ENCODE measurements at regions not wholly inside any gene's neighbourhood (a gene's known extent, or its start where the extent isn't known, plus 50 kb on each side); places are given as distances from the start of the nearest gene placed in this dataset.

DNA sequence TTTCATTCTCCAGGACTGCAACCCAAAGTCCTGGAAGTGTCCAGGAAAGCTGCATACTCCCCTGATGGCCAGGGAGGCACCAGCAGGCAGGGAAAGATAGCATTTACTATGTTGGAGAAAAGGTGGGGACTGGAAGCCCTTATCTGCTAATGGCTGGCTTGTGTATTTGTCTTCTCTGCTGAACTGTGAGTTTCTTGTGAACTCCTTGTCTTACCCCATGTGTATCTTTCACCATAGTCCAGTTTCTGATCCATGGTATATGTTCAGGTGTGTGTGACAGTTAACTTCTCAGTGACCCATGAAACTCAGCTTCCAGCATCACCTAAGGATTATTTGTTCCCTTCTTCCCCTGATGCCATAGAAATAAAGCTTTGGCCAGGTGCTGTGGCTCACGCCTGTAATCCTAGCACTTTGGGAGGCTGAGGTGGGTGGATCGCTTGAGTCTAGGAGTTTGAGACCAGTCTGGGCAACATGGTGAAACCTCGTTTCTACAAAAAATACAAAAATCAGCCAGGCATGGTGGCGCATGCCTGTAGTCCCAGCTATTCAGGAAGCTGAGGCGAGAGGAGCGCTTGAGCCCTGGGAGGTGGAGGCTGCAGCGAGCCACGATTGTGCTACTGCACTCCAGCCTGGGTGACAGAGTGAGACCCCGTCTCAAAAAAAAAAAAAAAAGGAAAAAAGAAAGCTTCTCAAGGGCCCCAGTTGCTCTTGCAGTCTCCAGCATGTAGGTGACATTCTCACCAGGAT, 112.8 kb upstream of the MAP4K3 start:
- no peaks in the 10 kb centered on the region for H3K27me3 ChIP-seq
- peaks cover 0 to 8% (median 0%) of the 10 kb centered on the region in 3 donors for H3K9me3 ChIP-seq
- no peaks in the 10 kb centered on the region for H3K36me3 ChIP-seq
- TF ChIP-seq, protein P1, sequence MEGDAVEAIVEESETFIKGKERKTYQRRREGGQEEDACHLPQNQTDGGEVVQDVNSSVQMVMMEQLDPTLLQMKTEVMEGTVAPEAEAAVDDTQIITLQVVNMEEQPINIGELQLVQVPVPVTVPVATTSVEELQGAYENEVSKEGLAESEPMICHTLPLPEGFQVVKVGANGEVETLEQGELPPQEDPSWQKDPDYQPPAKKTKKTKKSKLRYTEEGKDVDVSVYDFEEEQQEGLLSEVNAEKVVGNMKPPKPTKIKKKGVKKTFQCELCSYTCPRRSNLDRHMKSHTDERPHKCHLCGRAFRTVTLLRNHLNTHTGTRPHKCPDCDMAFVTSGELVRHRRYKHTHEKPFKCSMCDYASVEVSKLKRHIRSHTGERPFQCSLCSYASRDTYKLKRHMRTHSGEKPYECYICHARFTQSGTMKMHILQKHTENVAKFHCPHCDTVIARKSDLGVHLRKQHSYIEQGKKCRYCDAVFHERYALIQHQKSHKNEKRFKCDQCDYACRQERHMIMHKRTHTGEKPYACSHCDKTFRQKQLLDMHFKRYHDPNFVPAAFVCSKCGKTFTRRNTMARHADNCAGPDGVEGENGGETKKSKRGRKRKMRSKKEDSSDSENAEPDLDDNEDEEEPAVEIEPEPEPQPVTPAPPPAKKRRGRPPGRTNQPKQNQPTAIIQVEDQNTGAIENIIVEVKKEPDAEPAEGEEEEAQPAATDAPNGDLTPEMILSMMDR (IDR thresholded peaks at IDR 0.05), result no peak
- DNase-seq, result no peak
- H3K27ac ChIP-seq, result no peak overlapping the region
- H3K4me1 ChIP-seq, result no peaks in the 10 kb centered on the region
- intact Hi-C loops (cut with DNase I; ENCODE audit: low total_unique reads), result no loop called here
- H3K4me3 ChIP-seq, result no peak overlapping the region

GRCh38 chr2:39550701-39551285, 113.7 kb upstream of the MAP4K3 start:
- Histone ChIP-seq H3K27ac (no peak overlapping the region), H3K4me1 (no peaks in the 10 kb centered on the region), H3K36me3 (no peaks in the 10 kb centered on the region), H3K4me3 (no peak overlapping the region), H3K27me3 (no peaks in the 10 kb centered on the region), H3K9me3 (peaks cover 0 to 8% (median 0%) of the 10 kb centered on the region in 3 donors)
- DNase-seq, result no peak
- TF ChIP-seq, protein P1 (IDR thresholded peaks at IDR 0.05), result no peak
- intact Hi-C loops (cut with DNase I; ENCODE audit: low total_unique reads), result no loop called here

DNA sequence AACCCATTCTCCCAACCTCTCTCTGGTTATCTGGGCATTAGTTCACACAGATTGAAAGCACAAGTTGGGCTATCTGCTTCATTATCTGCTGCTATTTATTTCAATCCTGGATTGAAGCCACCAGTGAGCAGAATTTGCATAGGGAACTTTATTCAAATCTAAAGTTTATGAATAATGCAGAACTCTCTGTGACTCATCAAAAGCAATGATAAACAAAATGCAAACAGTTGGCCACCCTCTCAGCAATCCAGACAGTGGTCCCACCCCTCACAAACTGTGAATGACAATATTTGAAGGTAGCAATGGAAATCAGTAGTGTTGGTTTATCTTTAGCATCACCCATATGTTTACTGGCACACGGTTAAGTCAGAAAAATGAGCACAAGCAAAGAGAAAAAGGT, 106.8 kb upstream of the TMEM178A start:
- Histone ChIP-seq H3K4me1 (no peaks in the 10 kb centered on the region), H3K27ac (no peak overlapping the region), H3K4me3 (no peak overlapping the region), H3K36me3 (peaks cover 0 to 7% (median 0%) of the 10 kb centered on the region in 3 donors), H3K9me3 (peaks cover 0 to 16% (median 11%) of the 10 kb centered on the region in 3 donors), H3K27me3 (no peaks in the 10 kb centered on the region)
- no peak for DNase-seq
- intact Hi-C loops (cut with DNase I; ENCODE audit: low total_unique reads), result no loop called here
- TF ChIP-seq, protein P1 (IDR thresholded peaks at IDR 0.05), result no peak

- TF ChIP-seq, protein P1 (IDR thresholded peaks at IDR 0.05), result no peak
- Histone ChIP-seq H3K4me3 (no peak overlapping the region), H3K36me3 (peaks cover 0 to 7% (median 0%) of the 10 kb centered on the region in 3 donors), H3K9me3 (peaks cover 0 to 16% (median 15%) of the 10 kb centered on the region in 3 donors), H3K4me1 (peaks cover 0 to 24% (median 13%) of the 10 kb centered on the region in 4 donors), H3K27me3 (no peaks in the 10 kb centered on the region), H3K27ac (no peak overlapping the region)
- intact Hi-C loops (cut with DNase I; ENCODE audit: low total_unique reads), result no loop called here
- no peak for DNase-seq
Observed at GRCh38 chr2:39563572-39563971, 102.1 kb upstream of the TMEM178A start.

GRCh38 chr2:39567507-39567906, 98.2 kb upstream of the TMEM178A start:
- intact Hi-C loops (cut with DNase I; ENCODE audit: low total_unique reads), result no loop called here
- H3K4me3 ChIP-seq, result no peak overlapping the region
- TF ChIP-seq, protein P1 (IDR thresholded peaks at IDR 0.05), result no peak

More at GRCh38 chr2:39567507-39567906, 98.2 kb upstream of the TMEM178A start:
- H3K27me3 ChIP-seq, result no peaks in the 10 kb centered on the region
- H3K36me3 ChIP-seq, result peaks cover 0 to 1% (median 0%) of the 10 kb centered on the region in 3 donors
- no peak for DNase-seq
- H3K4me1 ChIP-seq, result peaks cover 0 to 60% (median 40%) of the 10 kb centered on the region in 4 donors
- H3K27ac ChIP-seq, result peak overlapping the region; percentile 29 to 64
- H3K9me3 ChIP-seq, result peaks cover 0 to 14% (median 12%) of the 10 kb centered on the region in 3 donors
